GM18870 (cell line): ENCODE measurements at regions not wholly inside any gene's neighbourhood (a gene's known extent, or its start where the extent isn't known, plus 50 kb on each side); places are given as distances from the start of the nearest gene placed in this dataset.

ENCODE experiments used
- ATAC-seq: cut with Tn5 transposase; IDR thresholded peaks from one replicate; pipeline ENCODE4 v1.9.1; 2021; ENCODE audit warnings: moderate library complexity; ENCODE audit not compliant: unreplicated experiment

DNA sequence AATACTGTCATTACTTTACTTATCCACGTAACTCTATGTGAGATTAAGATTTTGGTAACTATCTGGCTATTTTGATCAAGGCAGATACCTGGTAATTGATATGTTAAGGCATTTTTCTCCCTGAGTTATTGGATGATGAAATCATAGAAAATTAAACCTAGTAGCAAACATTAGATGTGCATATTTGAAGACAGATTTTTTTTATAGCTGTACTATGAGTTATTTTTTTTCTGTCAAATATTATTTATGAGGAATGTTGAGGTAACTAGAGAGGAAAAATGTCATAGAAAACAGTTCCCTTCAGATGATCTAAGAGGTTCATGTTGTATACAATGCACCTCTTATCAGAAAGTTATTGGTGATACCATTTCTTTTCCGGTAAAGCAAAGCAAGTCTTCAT is 64.9 kb upstream of the SLC38A2 start:
- no peak for ATAC-seq

DNA sequence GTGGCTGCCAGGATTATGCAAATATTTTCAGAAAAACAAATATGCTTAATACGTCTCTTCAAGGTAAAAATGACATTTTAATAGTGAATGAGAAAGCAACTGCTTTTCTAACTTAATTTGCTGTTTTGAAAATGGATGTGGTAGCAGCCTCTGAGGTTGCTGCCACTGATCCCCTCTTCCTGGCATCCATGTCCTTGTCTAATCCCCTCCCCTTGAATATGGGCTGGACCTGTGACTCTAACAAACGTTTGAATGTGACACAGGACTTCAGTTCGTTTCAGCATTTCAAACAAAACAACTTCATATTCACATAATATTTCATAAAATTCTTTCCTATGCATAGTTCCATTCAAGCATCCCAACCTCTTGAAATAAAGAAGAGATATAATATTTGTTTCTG is 64.2 kb upstream of the SLC38A2 start:
- ATAC-seq: no peak

DNA sequence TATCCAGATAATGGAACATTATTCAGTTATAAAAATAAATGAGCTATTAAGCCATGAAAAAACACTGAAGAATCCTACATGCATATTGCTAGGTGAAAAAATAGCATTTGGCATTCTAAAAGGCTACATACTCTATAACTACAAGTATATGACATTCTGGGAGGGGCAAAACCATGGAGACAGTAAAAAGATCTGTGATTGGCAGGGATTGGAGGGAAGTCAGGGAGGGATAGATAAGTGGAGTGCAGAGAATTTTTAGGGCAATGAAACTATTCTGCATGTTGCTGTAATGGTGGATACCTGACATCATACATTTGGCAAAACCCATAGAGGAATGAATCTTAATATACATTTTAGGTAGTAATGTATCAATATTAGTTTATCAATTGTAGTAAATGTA is 63.1 kb upstream of the SLC38A2 start:
- ATAC-seq: no peak

- ATAC-seq: no peak
Measured at GRCh38 chr12:46435029-46435428, 62.5 kb upstream of the SLC38A2 start.

DNA sequence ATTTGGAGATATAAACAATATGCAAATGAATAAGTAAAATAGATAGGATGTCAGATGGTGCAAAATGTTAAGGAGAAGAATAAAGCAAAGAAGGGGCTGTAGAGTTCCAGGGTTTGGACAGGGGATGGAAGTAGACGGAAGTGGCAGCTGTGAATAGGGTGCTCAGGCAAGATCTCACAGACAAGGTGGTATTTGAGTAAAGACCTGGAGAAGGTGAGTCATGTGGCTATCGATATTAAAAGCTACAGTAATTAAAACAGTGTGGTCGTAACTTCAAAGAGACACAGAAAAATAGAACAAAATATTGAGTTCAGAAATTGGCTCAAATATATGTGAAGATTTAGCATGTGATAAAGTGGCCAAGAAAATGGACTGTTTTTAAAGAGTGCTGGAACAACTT is 61.3 kb upstream of the SLC38A2 start:
- ATAC-seq: no peak

DNA sequence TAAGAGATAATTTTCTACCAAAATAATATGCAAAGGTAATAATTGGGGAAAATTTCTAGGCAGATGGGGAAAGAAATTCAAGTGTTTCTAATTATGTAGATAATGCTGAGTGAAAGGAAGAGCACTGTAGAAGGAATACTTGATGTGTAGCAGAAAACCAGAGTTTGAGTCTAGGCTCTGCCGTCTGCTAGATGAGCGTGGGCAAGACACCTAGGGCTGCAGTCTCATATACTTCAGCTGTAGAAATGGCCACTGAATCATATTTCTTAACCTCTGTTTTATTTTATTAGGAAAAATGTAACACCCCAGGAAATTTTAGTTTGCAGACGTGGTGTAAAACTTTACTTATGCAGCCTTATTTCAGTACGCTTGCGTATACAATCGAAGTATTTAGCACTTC is 59.8 kb upstream of the SLC38A2 start:
- no peak for ATAC-seq

GRCh38 chr12:46430340-46430948 is 57.9 kb upstream of the SLC38A2 start:
- peak; percentile 67 for ATAC-seq
